Spleen (tissue), 3 donors: ENCODE measurements at regions not wholly inside any gene's neighbourhood (a gene's known extent, or its start where the extent isn't known, plus 50 kb on each side); places are given as distances from the start of the nearest gene placed in this dataset.

Experiments used
- POLR2A ChIP-seq, 3 donors: fragments of 450-650 bp; IDR thresholded peaks; one replicate each; pipeline ENCODE4 v1.5.1; 2017; ENCODE audit warnings: antibody characterized with exemption in 3 of 3, mild to moderate bottlenecking in 1 of 3
- POLR2AphosphoS5 ChIP-seq, 3 donors: sonication (generic); formaldehyde crosslinking; IDR thresholded peaks; one replicate each; pipeline ENCODE4 v1.5.1; 2017; ENCODE audit warnings: antibody characterized with exemption in 3 of 3

GRCh38 chr10:8990280-8990987 lies 935.9 kb downstream of the GATA3 start:
- TF ChIP-seq POLR2A (IDR thresholded peaks at IDR 0.05) (no peak), POLR2AphosphoS5 (IDR thresholded peaks at IDR 0.05) (no peak)
